GM21447 (cell line): ENCODE measurements at regions not wholly inside any gene's neighbourhood (a gene's known extent, or its start where the extent isn't known, plus 50 kb on each side); places are given as distances from the start of the nearest gene placed in this dataset.
"Not testable (repeated sequence)": the region's sequence is repeated elsewhere in the genome, so short reads cannot be mapped to it uniquely, and the experiment has no call there.

Source experiments
- ATAC-seq: cut with Tn5 transposase; IDR thresholded peaks from one replicate; pipeline ENCODE4 v1.9.1; 2021; ENCODE audit not compliant: unreplicated experiment

GRCh38 chr4:10281996-10282395 is 165.4 kb upstream of the WDR1 start:
- no peak for ATAC-seq

GRCh38 chr4:10279261-10279660 is 162.7 kb upstream of the WDR1 start:
- no peak for ATAC-seq

GRCh38 chr4:10278071-10278470 is 161.5 kb upstream of the WDR1 start:
- no peak for ATAC-seq

- no peak for ATAC-seq
Observed at GRCh38 chr4:10276152-10276551, 159.6 kb upstream of the WDR1 start.

- no peak for ATAC-seq
Observed at GRCh38 chr4:10275696-10276095, 159.1 kb upstream of the WDR1 start.

GRCh38 chr4:10273030-10273429 is 156.4 kb upstream of the WDR1 start:
- no peak for ATAC-seq

- ATAC-seq, result no peak
Observed at GRCh38 chr4:10272511-10272910, 155.9 kb upstream of the WDR1 start.

- no peak for ATAC-seq
Observed at GRCh38 chr4:10267066-10267465, 150.5 kb upstream of the WDR1 start.

- no peak for ATAC-seq
Observed at GRCh38 chr4:10260777-10261176, 144.2 kb upstream of the WDR1 start.

- no peak for ATAC-seq
Observed at GRCh38 chr4:10259976-10260375, 143.4 kb upstream of the WDR1 start.

GRCh38 chr4:10256203-10256602 is 139.6 kb upstream of the WDR1 start:
- ATAC-seq, result no peak

- no peak for ATAC-seq
Observed at GRCh38 chr4:10253765-10254164, 137.2 kb upstream of the WDR1 start.

- ATAC-seq, result no peak
Observed at GRCh38 chr4:10245751-10246150, 129.2 kb upstream of the WDR1 start.

GRCh38 chr4:10243856-10244255 is 127.3 kb upstream of the WDR1 start:
- no peak for ATAC-seq

GRCh38 chr4:10240691-10241090 is 124.1 kb upstream of the WDR1 start:
- ATAC-seq, result no peak

- no peak for ATAC-seq
Observed at GRCh38 chr4:10239982-10240654, 123.5 kb upstream of the WDR1 start.

- ATAC-seq, result no peak
Observed at GRCh38 chr4:10237131-10237530, 120.5 kb upstream of the WDR1 start.

- ATAC-seq, result no peak
Observed at GRCh38 chr4:10232114-10232513, 115.5 kb upstream of the WDR1 start.

GRCh38 chr4:10226756-10227155 is 110.2 kb upstream of the WDR1 start:
- ATAC-seq, result no peak

GRCh38 chr4:10225096-10225495 is 108.5 kb upstream of the WDR1 start:
- ATAC-seq, result no peak

GRCh38 chr4:10223782-10224181 is 107.2 kb upstream of the WDR1 start:
- ATAC-seq, result no peak

- ATAC-seq, result not testable (repeated sequence)
Observed at GRCh38 chr4:10213481-10213880, 96.9 kb upstream of the WDR1 start.

- ATAC-seq, result no peak
Observed at GRCh38 chr4:10212901-10213300, 96.3 kb upstream of the WDR1 start.
